Epithelial cell of esophagus (primary cell): ENCODE measurements at regions not wholly inside any gene's neighbourhood (a gene's known extent, or its start where the extent isn't known, plus 50 kb on each side); places are given as distances from the start of the nearest gene placed in this dataset.
"Not testable (repeated sequence)": the region's sequence is repeated elsewhere in the genome, so short reads cannot be mapped to it uniquely, and the experiment has no call there.

Source experiments
- DNase-seq: peaks from one replicate; pipeline ENCODE4 v3.0.0; 2010; ENCODE audit warnings: low read depth
- H3K4me3 ChIP-seq: 2 replicates; pipeline ENCODE4 v1.5.1; 2011; ENCODE audit warnings: mild to moderate bottlenecking, low read length, control low read depth
- CTCF ChIP-seq: IDR thresholded peaks from 2 replicates; pipeline ENCODE4 v1.5.1; 2011; ENCODE audit warnings: low read depth, mild to moderate bottlenecking, low read length, control low read depth, inconsistent platforms; ENCODE audit not compliant: insufficient read depth; ENCODE audit errors: missing control alignments

GRCh38 chr3:106349191-106349881 lies 480.5 kb upstream of the CBLB start:
- no peak overlapping the region for H3K4me3 ChIP-seq
- no peak for TF ChIP-seq CTCF
- no peak for DNase-seq

GRCh38 chr3:106355873-106356272 lies 487.1 kb upstream of the CBLB start:
- no peak for DNase-seq
- no peak overlapping the region for H3K4me3 ChIP-seq
- no peak for TF ChIP-seq CTCF

- no peak overlapping the region for H3K4me3 ChIP-seq
- DNase-seq, result no peak
- no peak for TF ChIP-seq CTCF
Measured at GRCh38 chr3:106359692-106360091, 490.9 kb upstream of the CBLB start.

GRCh38 chr3:106360901-106361300 lies 492.1 kb upstream of the CBLB start:
- peak; percentile 29 for DNase-seq
- not testable (repeated sequence) for H3K4me3 ChIP-seq

DNA sequence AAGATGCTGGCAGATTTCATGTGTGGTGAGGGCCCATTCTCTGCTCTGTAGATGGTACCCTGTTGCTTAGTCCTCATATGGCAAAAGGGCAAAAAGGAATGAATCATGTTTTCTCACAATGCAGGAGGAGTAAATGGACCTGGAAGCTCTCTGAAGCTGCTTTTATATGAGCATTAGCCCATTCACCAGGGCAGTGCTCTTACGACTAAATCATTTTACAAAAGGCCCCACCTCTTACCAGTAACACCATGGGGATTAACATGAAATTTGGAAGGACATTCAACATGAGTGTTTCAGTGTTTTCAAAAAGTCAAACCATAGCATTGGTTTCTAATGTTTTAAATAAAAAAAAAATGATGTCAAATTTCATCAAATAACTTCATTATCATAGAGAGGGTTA lies 495.7 kb upstream of the CBLB start:
- H3K4me3 ChIP-seq, result no peak overlapping the region
- no peak for DNase-seq
- no peak for TF ChIP-seq CTCF

DNA sequence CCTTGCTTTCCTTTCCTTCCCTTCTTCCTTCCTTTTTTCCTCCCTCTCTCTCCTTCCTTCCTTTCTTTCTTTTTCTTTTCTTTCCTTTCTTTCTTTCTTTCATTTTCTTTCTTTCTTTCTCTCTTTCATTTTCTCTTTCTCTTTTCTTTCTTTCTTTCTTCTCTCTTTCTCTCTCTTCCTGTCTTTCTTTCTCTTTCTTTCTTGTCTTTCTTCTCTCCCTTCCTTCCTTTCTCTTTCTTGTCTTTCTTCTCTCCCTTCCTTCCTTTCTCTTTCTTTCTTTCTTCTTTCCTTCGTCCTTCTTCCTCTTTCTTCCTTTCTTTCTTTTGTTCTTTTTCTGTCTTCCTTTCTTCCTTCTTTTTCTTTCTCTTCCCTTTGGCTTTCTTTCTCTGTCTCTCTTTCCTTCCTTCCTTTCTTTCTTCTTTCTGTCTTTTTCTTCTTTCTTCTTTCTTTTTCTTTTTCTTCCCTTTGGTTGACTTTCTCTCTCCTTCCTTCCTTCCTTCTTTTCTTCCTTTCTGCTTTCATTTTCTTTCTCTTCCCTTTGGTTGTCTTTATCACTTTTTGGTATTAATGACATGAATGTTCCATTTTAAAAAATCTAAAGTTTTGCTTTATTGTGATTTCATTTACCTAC lies 496.4 kb upstream of the CBLB start:
- DNase-seq, result no peak
- no peak for TF ChIP-seq CTCF
- no peak overlapping the region for H3K4me3 ChIP-seq

DNA sequence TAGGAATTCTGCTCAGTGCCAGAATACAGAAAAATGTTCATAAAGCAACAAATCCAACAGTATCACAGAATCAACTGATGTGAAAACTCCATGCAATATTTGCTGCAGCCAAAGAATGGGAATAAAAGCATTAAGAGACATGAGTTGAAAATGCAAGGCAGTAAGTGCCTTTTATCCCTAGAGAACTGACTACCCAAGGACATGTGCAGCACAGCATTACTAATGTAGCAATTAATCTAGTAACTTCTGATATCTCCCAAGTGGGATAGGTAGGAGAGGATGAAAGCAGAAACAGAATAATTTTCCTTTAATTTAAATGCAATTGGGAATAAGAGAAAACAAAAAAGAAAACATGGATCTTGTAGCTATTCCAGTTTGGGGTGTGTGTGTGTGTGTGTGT lies 497.5 kb upstream of the CBLB start:
- no peak overlapping the region for H3K4me3 ChIP-seq
- DNase-seq, result no peak
- no peak for TF ChIP-seq CTCF
